Transverse colon (tissue), 4 donors: ENCODE measurements at regions not wholly inside any gene's neighbourhood (a gene's known extent, or its start where the extent isn't known, plus 50 kb on each side); places are given as distances from the start of the nearest gene placed in this dataset.

ENCODE experiments used
- DNase-seq: peaks from one replicate; pipeline ENCODE4 v3.0.0-alpha.2; 2019
- H3K27ac ChIP-seq, 4 donors: fragments of 200-600 bp; sonication (generic); 2 replicates each; pipeline ENCODE4 v1.5.1; 2016 to 2018; ENCODE audit warnings: inconsistent platforms in 4 of 4
- H3K27me3 ChIP-seq: fragments of 200-600 bp; sonication (generic); 2 replicates; pipeline ENCODE4 v1.5.1; 2017; ENCODE audit warnings: inconsistent platforms
- H3K36me3 ChIP-seq, 4 donors: fragments of 200-600 bp; sonication (generic); 2 replicates each; pipeline ENCODE4 v1.5.1; 2017 to 2019; ENCODE audit warnings: inconsistent platforms in 4 of 4
- H3K4me1 ChIP-seq, 4 donors: fragments of 200-600 bp; sonication (generic); 2 replicates each; pipeline ENCODE4 v1.5.1; 2017 to 2020; ENCODE audit warnings: inconsistent platforms in 4 of 4
- H3K4me3 ChIP-seq, 4 donors: fragments of 200-600 bp; sonication (generic); 1 replicate in 1 of 4; 2 replicates in 3 of 4; pipeline versions ENCODE4 v1.5.1 to v1.6.1; 2017 to 2019; ENCODE audit warnings: inconsistent platforms in 4 of 4
- H3K9me3 ChIP-seq, 2 donors: fragments of 200-600 bp; sonication (generic); 2 replicates each; pipeline ENCODE4 v1.5.1; 2017 to 2019; ENCODE audit warnings: inconsistent platforms in 2 of 2
- EP300 ChIP-seq: sonication (generic); formaldehyde crosslinking; IDR thresholded peaks from one replicate; pipeline ENCODE4 v1.6.1; 2017; ENCODE audit warnings: antibody characterized with exemption, low read depth
- POLR2A ChIP-seq: fragments of 450-650 bp; IDR thresholded peaks from one replicate; pipeline ENCODE4 v1.6.1; 2016; ENCODE audit warnings: antibody characterized with exemption, mild to moderate bottlenecking, moderate library complexity
- POLR2AphosphoS5 ChIP-seq, 3 donors: sonication (generic); formaldehyde crosslinking; IDR thresholded peaks; one replicate each; pipeline ENCODE4 v1.6.1; 2016; ENCODE audit warnings: antibody characterized with exemption in 3 of 3
- WGBS, 2 donors: methylation state at CpG; one replicate each; pipeline ENCODE4 v1.1.5; 2018; ENCODE audit warnings: low coverage in 1 of 2; 5-methylcytosine and 5-hydroxymethylcytosine counted together
- in situ Hi-C, 4 donors: fragments of 200-750 bp; cut with MboI; loops; one replicate each; pipeline versions ENCODE4 v1.15.0 to v1.15.1; 2017; ENCODE audit warnings: low sequenced_read_pairs in 3 of 4, low pct_ligation_motif_present in 1 of 4, low pct_unique_long_range_greater_than_20kb in 1 of 4
- intact Hi-C: fragments of 100-400 bp; cut with DNase I; formaldehyde crosslinking; loops from one replicate; pipeline ENCODE4 v1.15.1; 2023; ENCODE audit warnings: low total_unique reads
- TF ChIP-seq, protein P1 (sequence below), 5 experiments: fragments of 200-600 bp in 3 of 5; fragments of 450-650 bp in 2 of 5; sonication (generic) in 3 of 5; IDR thresholded peaks; 1 replicate in 2 of 5; 2 replicates in 3 of 5; pipeline ENCODE4 v1.5.1; 2016 to 2017; ENCODE audit warnings: antibody characterized with exemption in 5 of 5, inconsistent platforms in 3 of 5, mild to moderate bottlenecking in 2 of 5, moderate library complexity in 1 of 5

DNA sequence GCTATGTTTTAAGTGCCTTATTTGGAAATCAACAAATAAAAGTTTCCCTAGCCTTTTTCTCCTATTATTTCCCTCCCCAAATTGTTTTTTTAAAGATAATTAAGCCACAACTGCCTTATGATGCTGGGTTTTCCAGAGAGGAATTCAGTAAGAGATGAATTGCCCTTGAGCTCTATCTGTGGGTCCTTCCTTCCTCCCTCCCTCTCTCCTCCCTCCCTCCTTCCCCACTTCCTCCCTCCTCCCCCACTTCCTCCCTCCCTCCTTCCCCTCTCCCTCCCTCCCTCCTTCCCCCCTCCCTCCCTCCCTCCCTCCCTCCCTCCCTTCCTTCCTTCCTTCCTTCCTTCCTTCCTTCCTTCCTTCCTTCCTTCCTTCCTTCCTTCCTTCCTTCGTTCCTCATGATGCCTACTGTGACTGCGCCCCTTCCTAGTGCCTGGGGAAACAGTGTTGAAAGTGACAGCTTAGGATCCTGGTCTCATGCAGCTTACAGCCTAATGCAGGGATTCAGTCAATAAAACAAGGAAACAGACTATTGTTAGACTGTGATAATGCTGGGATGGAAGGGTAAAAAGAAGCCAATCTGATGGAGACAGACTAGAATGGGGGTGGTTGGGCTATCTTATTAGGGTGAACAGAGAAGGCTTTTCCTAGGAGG is 1417.1 kb downstream of the AACS start:
- 80 to 88% methylated on average over 1 to 2 of the region's 2 CpGs for WGBS, 2 donors
- Histone ChIP-seq H3K36me3 (no peaks in the 10 kb centered on the region), H3K9me3 (no peaks in the 10 kb centered on the region), H3K27ac (no peak overlapping the region), H3K4me3 (no peak overlapping the region), H3K4me1 (no peaks in the 10 kb centered on the region), H3K27me3 (no peaks in the 10 kb centered on the region)
- in situ Hi-C loops (no loop called here), intact Hi-C loops (no loop called here)
- TF ChIP-seq POLR2A, result no peak
- TF ChIP-seq POLR2AphosphoS5 (IDR thresholded peaks at IDR 0.05), result no peak
- no peak for TF ChIP-seq EP300
- TF ChIP-seq, protein P1, sequence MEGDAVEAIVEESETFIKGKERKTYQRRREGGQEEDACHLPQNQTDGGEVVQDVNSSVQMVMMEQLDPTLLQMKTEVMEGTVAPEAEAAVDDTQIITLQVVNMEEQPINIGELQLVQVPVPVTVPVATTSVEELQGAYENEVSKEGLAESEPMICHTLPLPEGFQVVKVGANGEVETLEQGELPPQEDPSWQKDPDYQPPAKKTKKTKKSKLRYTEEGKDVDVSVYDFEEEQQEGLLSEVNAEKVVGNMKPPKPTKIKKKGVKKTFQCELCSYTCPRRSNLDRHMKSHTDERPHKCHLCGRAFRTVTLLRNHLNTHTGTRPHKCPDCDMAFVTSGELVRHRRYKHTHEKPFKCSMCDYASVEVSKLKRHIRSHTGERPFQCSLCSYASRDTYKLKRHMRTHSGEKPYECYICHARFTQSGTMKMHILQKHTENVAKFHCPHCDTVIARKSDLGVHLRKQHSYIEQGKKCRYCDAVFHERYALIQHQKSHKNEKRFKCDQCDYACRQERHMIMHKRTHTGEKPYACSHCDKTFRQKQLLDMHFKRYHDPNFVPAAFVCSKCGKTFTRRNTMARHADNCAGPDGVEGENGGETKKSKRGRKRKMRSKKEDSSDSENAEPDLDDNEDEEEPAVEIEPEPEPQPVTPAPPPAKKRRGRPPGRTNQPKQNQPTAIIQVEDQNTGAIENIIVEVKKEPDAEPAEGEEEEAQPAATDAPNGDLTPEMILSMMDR (IDR thresholded peaks at IDR 0.05), result no peak
- no peak for DNase-seq

DNA sequence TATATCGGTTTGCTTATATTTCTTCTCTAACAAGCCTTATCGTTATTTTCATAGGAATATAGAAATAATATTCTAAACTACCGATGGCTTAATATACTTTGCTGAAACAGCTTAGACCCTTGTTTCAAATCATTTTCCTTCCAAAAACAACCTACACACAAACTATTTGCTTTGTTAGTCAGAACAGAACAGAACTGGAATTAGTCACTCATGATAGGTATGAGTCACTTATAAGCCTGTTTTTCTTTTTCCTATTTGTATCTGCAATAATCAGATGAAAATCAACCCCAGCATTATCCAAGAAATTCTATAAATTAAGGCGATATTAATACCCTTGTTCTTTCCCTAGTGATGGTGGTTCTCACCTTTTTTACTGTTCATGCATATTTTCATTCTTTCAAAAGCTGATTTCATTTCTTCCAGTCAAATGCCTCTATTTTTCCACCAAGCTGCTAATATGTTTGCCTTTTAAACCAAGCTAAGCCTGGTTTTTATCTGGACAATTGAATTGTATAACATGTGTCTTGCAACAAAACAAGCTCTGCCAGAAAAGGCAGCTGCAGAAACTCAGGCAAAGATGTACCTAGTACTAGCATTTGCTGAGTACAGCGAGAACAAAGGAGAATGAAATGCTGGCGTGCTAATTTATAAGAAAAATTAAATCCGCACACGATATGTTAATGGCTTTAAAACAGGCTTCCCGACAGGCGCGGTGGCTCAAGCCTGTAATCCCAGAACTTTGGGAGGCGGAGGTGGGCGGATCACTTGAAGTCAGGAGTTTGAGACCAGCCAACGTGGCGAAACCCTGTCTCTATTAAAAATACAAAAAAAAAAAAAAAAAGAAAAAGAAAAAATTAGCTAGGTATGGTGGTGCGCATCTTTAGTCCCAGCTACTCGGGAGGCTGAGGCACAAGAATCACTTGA is 1418.2 kb downstream of the AACS start:
- DNase-seq, result no peak

DNA sequence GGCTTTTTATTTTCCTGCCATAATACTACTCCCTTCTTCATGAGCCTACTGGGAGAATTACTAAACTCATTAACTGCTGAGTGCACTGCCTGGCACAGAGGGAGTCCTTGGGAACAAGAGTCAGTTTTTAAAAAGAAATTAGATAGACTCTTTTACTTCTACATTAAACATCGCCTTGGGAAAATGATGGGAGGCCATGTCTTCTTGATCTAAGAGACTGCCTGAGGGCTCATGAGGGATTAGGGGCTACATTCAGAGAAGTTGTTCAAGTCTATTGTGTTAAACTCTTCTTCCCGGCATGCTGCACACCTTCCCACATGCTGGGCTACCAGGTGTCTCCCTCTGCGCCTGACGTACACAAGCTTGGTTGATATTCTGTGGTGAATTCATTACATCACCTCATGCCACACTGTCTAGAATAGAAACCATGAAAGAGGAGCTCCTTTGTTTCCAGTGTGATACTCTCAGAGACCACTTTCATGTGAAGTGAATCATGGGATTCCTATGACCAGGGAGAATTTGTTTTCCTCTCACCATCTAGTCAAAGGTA is 1422.3 kb downstream of the AACS start:
- Histone ChIP-seq H3K27ac (no peak overlapping the region), H3K36me3 (no peaks in the 10 kb centered on the region), H3K4me3 (no peak overlapping the region), H3K4me1 (no peaks in the 10 kb centered on the region), H3K27me3 (no peaks in the 10 kb centered on the region), H3K9me3 (peaks cover 0 to 8% of the 10 kb centered on the region in 2 donors)
- in situ Hi-C loops, result no loop called here
- intact Hi-C loops, result no loop called here
- 70 to 89% methylated on average over 2 to 4 of the region's 4 CpGs for WGBS, 2 donors
- TF ChIP-seq, protein P1 (IDR thresholded peaks at IDR 0.05), result no peak
- TF ChIP-seq POLR2AphosphoS5 (IDR thresholded peaks at IDR 0.05), result no peak
- DNase-seq, result no peak

More for the DNA sequence above, 1418.2 kb downstream of the AACS start:
- WGBS, 2 donors, result 79 to 81% methylated on average over 16 to 17 of the region's 17 CpGs
- Histone ChIP-seq H3K27ac (peak overlapping the region in 1 of 4 donors; percentile 19), H3K36me3 (no peaks in the 10 kb centered on the region), H3K4me1 (no peaks in the 10 kb centered on the region), H3K9me3 (no peaks in the 10 kb centered on the region), H3K4me3 (no peak overlapping the region), H3K27me3 (no peaks in the 10 kb centered on the region)
- in situ Hi-C loops (no loop called here), intact Hi-C loops (no loop called here)
- TF ChIP-seq POLR2A (no peak), EP300 (no peak), POLR2AphosphoS5 (IDR thresholded peaks at IDR 0.05) (peak in 2 of 3 donors; percentile 8 to 52)
- TF ChIP-seq, protein P1 (IDR thresholded peaks at IDR 0.05), result no peak

DNA sequence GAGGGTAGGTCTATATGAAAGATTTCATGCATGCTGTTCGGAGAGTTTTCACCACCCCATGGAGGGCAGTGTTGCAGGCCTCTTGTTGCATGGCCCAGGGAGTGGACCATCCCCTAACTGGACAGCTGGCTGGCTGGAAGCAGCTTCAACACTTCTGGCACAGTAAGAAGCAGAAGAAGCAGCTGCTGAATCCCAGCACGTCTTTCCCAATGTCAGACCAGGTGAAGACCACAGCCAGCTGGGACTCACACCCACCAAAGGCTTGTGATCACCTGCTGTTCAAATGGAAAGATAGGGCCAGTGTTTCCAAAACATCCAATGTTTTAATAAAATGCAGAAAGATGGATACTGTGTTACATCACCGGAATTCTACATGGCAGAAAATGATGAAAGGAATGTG is 1423.6 kb downstream of the AACS start:
- no peak for TF ChIP-seq POLR2AphosphoS5 (IDR thresholded peaks at IDR 0.05)
- TF ChIP-seq, protein P1 (IDR thresholded peaks at IDR 0.05), result no peak
- TF ChIP-seq POLR2A, result no peak
- no peak for TF ChIP-seq EP300
- Histone ChIP-seq H3K4me3 (no peak overlapping the region), H3K9me3 (peaks cover 0 to 8% of the 10 kb centered on the region in 2 donors), H3K27ac (no peak overlapping the region), H3K36me3 (no peaks in the 10 kb centered on the region), H3K4me1 (no peaks in the 10 kb centered on the region), H3K27me3 (no peaks in the 10 kb centered on the region)
- DNase-seq, result no peak
- 50 to 74% methylated on average over 1 to 3 of the region's 3 CpGs for WGBS, 2 donors
- in situ Hi-C loops (no loop called here), intact Hi-C loops (no loop called here)
